HCT116 (cell line): ENCODE measurements at regions not wholly inside any gene's neighbourhood (a gene's known extent, or its start where the extent isn't known, plus 50 kb on each side); places are given as distances from the start of the nearest gene placed in this dataset.

Experiments
- ATAC-seq: fragments of 200-7000 bp; cut with Tn5 transposase; 2 replicates; pipeline ENCODE4 v1.9.1; 2020; ENCODE audit warnings: mild to moderate bottlenecking, moderate library complexity
- BruUV-seq: library from RNA; stranded (reverse); fragments of 400-500 nt; replicated peaks from 2 replicates; lab custom pipeline; 2021; lab: Mats Ljungman, UMichigan
- CTCF ChIA-PET: fragments of 300-600 bp; sonication (Branson Sonifier 250); formaldehyde crosslinking; loops from one replicate; lab custom pipeline; 2021; ENCODE audit warnings: antibody characterized with exemption; lab: Charles Lee
- POLR2A ChIA-PET: fragments of 300-600, 350-600 bp; sonication (Branson Sonifier 250); formaldehyde crosslinking; loops from one replicate; lab custom pipeline; 2021; ENCODE audit warnings: antibody characterized with exemption; lab: Charles Lee
- RAD21 ChIA-PET, 2 experiments: fragments of 300-600 bp; sonication (Branson Sonifier 250); formaldehyde crosslinking; loops; one replicate each; lab custom pipeline; 2023; ENCODE audit warnings: low total read pairs in 2 of 2; ENCODE audit not compliant: uncharacterized antibody in 2 of 2, unreplicated experiment in 2 of 2, low non-redundant PET in 1 of 2; lab: Charles Lee
- DNase-seq: peaks from one replicate; pipeline ENCODE4 v3.0.0-alpha.2; 2010; ENCODE audit warnings: low read depth, low spot score
- H2AFZ ChIP-seq: fragments of 200-600 bp; shearing (Covaris generic), sonication (generic); 2 replicates; pipeline ENCODE4 v1.6.1; 2017; ENCODE audit warnings: low read depth, mixed run types, mixed read lengths, antibody characterized with exemption, low read length; ENCODE audit not compliant: poor library complexity, severe bottlenecking
- H3K27ac ChIP-seq: 2 replicates; pipeline ENCODE4 v1.5.1; 2012; ENCODE audit warnings: low read depth, low read length
- H3K27me3 ChIP-seq: fragments of 200-600 bp; sonication (generic); 2 replicates; pipeline ENCODE4 v1.6.1; 2016; ENCODE audit warnings: mixed run types, low read length, mixed read lengths; ENCODE audit not compliant: insufficient read depth
- H3K36me3 ChIP-seq, 2 experiments: fragments of 200-500 bp in 1 of 2; fragments of 200-600 bp in 1 of 2; sonication (Bioruptor generic) in 1 of 2; sonication (generic) in 1 of 2; 2 replicates each; pipeline versions ENCODE4 v1.5.1 to v1.6.1; 2014 to 2016; ENCODE audit warnings: low read length in 2 of 2, inconsistent platforms in 1 of 2, mixed read lengths in 1 of 2, mixed run types in 1 of 2; ENCODE audit not compliant: insufficient read depth in 2 of 2, control insufficient read depth in 1 of 2
- H3K4me1 ChIP-seq, 2 experiments: fragments of 200-600 bp in 1 of 2; sonication (generic) in 1 of 2; 2 replicates each; pipeline versions ENCODE4 v1.5.1 to v1.6.1; 2012 to 2017; ENCODE audit warnings: low read length in 2 of 2, inconsistent platforms in 1 of 2, mild to moderate bottlenecking in 1 of 2, mixed read lengths in 1 of 2, mixed run types in 1 of 2, moderate library complexity in 1 of 2; ENCODE audit not compliant: insufficient read depth in 2 of 2, control insufficient read depth in 1 of 2
- H3K4me2 ChIP-seq: fragments of 200-600 bp; sonication (generic); 2 replicates; pipeline ENCODE4 v1.6.1; 2017; ENCODE audit warnings: mixed run types, low read length, mixed read lengths
- H3K4me3 ChIP-seq, 2 experiments: fragments of 200-600 bp in 1 of 2; sonication (generic) in 1 of 2; replicated peaks in 1 of 2; 2 replicates each; pipeline ENCODE4 v1.5.1; 2011 to 2016; ENCODE audit warnings: low read length in 2 of 2, control low read depth in 1 of 2, low read depth in 1 of 2, mild to moderate bottlenecking in 1 of 2, mixed read lengths in 1 of 2, mixed run types in 1 of 2
- H3K79me2 ChIP-seq: fragments of 200-600 bp; sonication (generic); 2 replicates; pipeline ENCODE4 v1.6.1; 2017; ENCODE audit warnings: mild to moderate bottlenecking, mixed run types, low read length, moderate library complexity, mixed read lengths; ENCODE audit not compliant: insufficient read depth
- H3K9ac ChIP-seq: fragments of 200-600 bp; sonication (generic); 2 replicates; pipeline ENCODE4 v1.6.1; 2016; ENCODE audit warnings: low read length, mixed read lengths
- H3K9me2 ChIP-seq: fragments of 200-600 bp; sonication (generic), shearing (Covaris generic); 2 replicates; pipeline ENCODE4 v1.6.1; 2017; ENCODE audit warnings: mixed run types, mild to moderate bottlenecking, moderate library complexity; ENCODE audit not compliant: insufficient read depth
- H3K9me3 ChIP-seq, 2 experiments: fragments of 200-500 bp in 1 of 2; fragments of 200-600 bp in 1 of 2; sonication (Bioruptor generic) in 1 of 2; sonication (generic) in 1 of 2; 2 replicates each; pipeline ENCODE4 v1.6.1; 2014 to 2017; ENCODE audit warnings: low read length in 2 of 2, mixed read lengths in 2 of 2, inconsistent platforms in 1 of 2, low read depth in 1 of 2, mild to moderate bottlenecking in 1 of 2, mixed run types in 1 of 2, moderate library complexity in 1 of 2; ENCODE audit not compliant: control insufficient read depth in 1 of 2, insufficient read depth in 1 of 2
- H4K20me1 ChIP-seq: fragments of 200-600 bp; sonication (generic), shearing (Covaris generic); 2 replicates; pipeline ENCODE4 v1.6.1; 2017; ENCODE audit warnings: mixed run types, mild to moderate bottlenecking, moderate library complexity; ENCODE audit not compliant: insufficient read depth
- ELF1 ChIP-seq: IDR thresholded peaks from 2 replicates; pipeline ENCODE4 v1.6.1; 2012; ENCODE audit warnings: low read depth, borderline replicate concordance
- EZH2phosphoT487 ChIP-seq: fragments of 200-600 bp; IDR thresholded peaks from 2 replicates; pipeline ENCODE4 v1.6.1; 2018; ENCODE audit warnings: antibody characterized with exemption, borderline replicate concordance
- FOSL1 ChIP-seq: IDR thresholded peaks from 2 replicates; pipeline ENCODE4 v1.6.1; 2012; ENCODE audit warnings: low read depth
- JUND ChIP-seq: IDR thresholded peaks from 2 replicates; pipeline ENCODE4 v1.6.1; 2012
- POLR2A ChIP-seq: IDR thresholded peaks from 2 replicates; pipeline ENCODE4 v1.7.0; 2011; ENCODE audit warnings: borderline replicate concordance; ENCODE audit not compliant: insufficient read depth, insufficient read length; ENCODE audit errors: extremely low read depth
- REST ChIP-seq: IDR thresholded peaks from 2 replicates; pipeline ENCODE4 v1.6.1; 2012; ENCODE audit warnings: low read depth
- SP1 ChIP-seq: IDR thresholded peaks from 2 replicates; pipeline ENCODE4 v1.6.1; 2012; ENCODE audit warnings: low read depth
- TCF7L2 ChIP-seq: IDR thresholded peaks from 2 replicates; pipeline ENCODE4 v1.7.0; 2011; ENCODE audit warnings: borderline replicate concordance, inconsistent platforms; ENCODE audit not compliant: insufficient read depth, insufficient read length; ENCODE audit errors: extremely low read depth
- ZFX ChIP-seq: fragments of 450-650 bp; IDR thresholded peaks from 2 replicates; pipeline ENCODE4 v1.6.1; 2017
- ZNF274 ChIP-seq: fragments of 200-500 bp; sonication (Bioruptor generic); IDR thresholded peaks from 2 replicates; pipeline ENCODE4 v1.6.1; 2014; ENCODE audit warnings: mild to moderate bottlenecking, low read depth, low read length, inconsistent platforms
- intact Hi-C: fragments of 100-400 bp; cut with micrococcal nuclease; formaldehyde crosslinking; loops from 2 replicates; pipeline ENCODE4 v1.10.0; 2022

DNA sequence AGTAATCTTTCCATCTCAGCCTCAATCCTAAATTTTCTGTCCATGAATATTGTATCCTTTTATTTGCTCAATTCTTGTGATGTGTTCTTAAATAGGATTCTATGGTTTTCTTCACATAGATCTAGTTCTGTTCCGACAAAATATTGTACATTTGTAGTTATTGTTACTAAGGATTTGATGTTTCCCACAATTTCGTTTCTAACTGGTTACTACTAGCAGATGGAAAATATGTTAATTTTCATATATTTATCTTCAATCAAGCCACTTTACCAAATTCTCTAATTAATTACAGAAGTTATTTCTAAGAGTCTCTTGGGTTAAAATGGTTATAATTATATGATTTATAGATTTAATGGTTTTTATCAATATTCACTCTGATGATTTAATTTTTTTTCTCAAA lies 60.3 kb downstream of the SEC61B start:
- TF ChIP-seq JUND = no peak
- no peak for TF ChIP-seq POLR2A
- no peak for TF ChIP-seq ELF1
- no peak for TF ChIP-seq EZH2phosphoT487
- TF ChIP-seq FOSL1 = no peak
- no peak for TF ChIP-seq ZFX
- TF ChIP-seq ZNF274 = no peak
- TF ChIP-seq REST = no peak
- no peak for TF ChIP-seq SP1
- TF ChIP-seq TCF7L2 = no peak
- CTCF ChIA-PET = no interaction called here
- ATAC-seq (no peak), DNase-seq (no peak)
- no peaks in the 10 kb centered on the region for H3K27me3 ChIP-seq
- H3K79me2 ChIP-seq = no peaks in the 10 kb centered on the region
- H3K4me1 ChIP-seq = no peaks in the 10 kb centered on the region
- H3K9me3 ChIP-seq = no peaks in the 10 kb centered on the region
- no peak overlapping the region for H3K4me3 ChIP-seq
- no peak overlapping the region for H2AFZ ChIP-seq
- H4K20me1 ChIP-seq = no peaks in the 10 kb centered on the region
- no peaks in the 10 kb centered on the region for H3K36me3 ChIP-seq
- RAD21 ChIA-PET = no interaction called here
- no peak overlapping the region for H3K4me2 ChIP-seq
- H3K9me2 ChIP-seq = no peaks in the 10 kb centered on the region
- no peak overlapping the region for H3K9ac ChIP-seq
- no peak overlapping the region for H3K27ac ChIP-seq
- POLR2A ChIA-PET = no interaction called here
- no TSS peak for BruUV-seq
- intact Hi-C loops = no loop called here
